ENCODE measurements at regions not wholly inside any gene's neighbourhood (a gene's known extent, or its start where the extent isn't known, plus 50 kb on each side); places are given as distances from the start of the nearest gene placed in this dataset.

GRCh38 chr2:109045505-109045904 is 56.5 kb upstream of the EDAR start:
- H3K27me3 ChIP-seq: no peaks in the 10 kb centered on the region
- H3K4me3 ChIP-seq: no peak overlapping the region
- 79 to 87% methylated on average over 4 to 8 of the region's 9 CpGs for WGBS, 2 donors (ENCODE audit: low coverage in 1 of 2)
- no peak overlapping the region for H3K27ac ChIP-seq
- no peaks in the 10 kb centered on the region for H3K4me1 ChIP-seq
- TF ChIP-seq POLR2A (IDR thresholded peaks at IDR 0.05) (no peak), POLR2AphosphoS5 (IDR thresholded peaks at IDR 0.05) (no peak), EP300 (IDR thresholded peaks at IDR 0.05) (no peak), CTCF (IDR thresholded peaks at IDR 0.05) (no peak)
- no peaks in the 10 kb centered on the region for H3K36me3 ChIP-seq
- H3K9me3 ChIP-seq: no peaks in the 10 kb centered on the region
- no peak for ATAC-seq

DNA sequence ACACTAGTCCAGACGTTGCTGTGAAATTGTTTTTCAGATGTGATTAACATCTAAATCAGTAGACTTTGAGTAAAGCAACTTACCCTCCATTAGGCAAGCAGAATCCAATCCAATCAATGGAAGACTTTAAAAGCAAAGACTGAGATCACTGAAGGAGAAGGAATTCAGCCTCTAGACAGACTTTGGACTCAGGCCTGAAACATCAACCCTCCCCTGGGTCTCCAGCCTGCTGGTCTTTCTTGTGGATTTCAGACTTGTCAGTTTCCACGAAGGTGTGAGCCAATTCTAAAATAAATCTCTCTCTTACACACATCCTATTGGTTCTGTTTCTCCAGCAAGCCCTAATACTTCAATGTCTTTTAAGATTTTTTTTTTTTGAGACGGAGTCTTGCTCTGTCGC is 50.0 kb upstream of the EDAR start:
- no peak for TF ChIP-seq POLR2AphosphoS5 (IDR thresholded peaks at IDR 0.05)
- no peak for TF ChIP-seq POLR2A (IDR thresholded peaks at IDR 0.05)
- TF ChIP-seq EP300 (IDR thresholded peaks at IDR 0.05): no peak
- TF ChIP-seq CTCF (IDR thresholded peaks at IDR 0.05): no peak
- H3K9me3 ChIP-seq: no peaks in the 10 kb centered on the region
- H3K36me3 ChIP-seq: no peaks in the 10 kb centered on the region
- ATAC-seq: no peak
- H3K4me1 ChIP-seq: no peaks in the 10 kb centered on the region
- no peak overlapping the region for H3K4me3 ChIP-seq
- no peaks in the 10 kb centered on the region for H3K27me3 ChIP-seq
- no peak overlapping the region for H3K27ac ChIP-seq
- 61 to 62% methylated on average over 2 to 4 of the region's 4 CpGs for WGBS, 2 donors (ENCODE audit: low coverage in 1 of 2)
